Panc1 (cell line): ENCODE measurements at regions not wholly inside any gene's neighbourhood (a gene's known extent, or its start where the extent isn't known, plus 50 kb on each side); places are given as distances from the start of the nearest gene placed in this dataset.

ENCODE experiments used
- ATAC-seq: fragments of 200-7000 bp; cut with Tn5 transposase; 2 replicates; pipeline ENCODE4 v1.9.1; 2020; ENCODE audit warnings: mild to moderate bottlenecking, moderate library complexity
- BruUV-seq: library from RNA; stranded (reverse); fragments of 400-500 nt; replicated peaks from 2 replicates; lab custom pipeline; 2021; lab: Mats Ljungman, UMichigan
- CTCF ChIA-PET: fragments of 300-600 bp; sonication (Branson Sonifier 250); formaldehyde crosslinking; loops from one replicate; lab custom pipeline; 2022; ENCODE audit warnings: antibody characterized with exemption; lab: Charles Lee
- POLR2A ChIA-PET: fragments of 300-600 bp; sonication (Branson Sonifier 250); formaldehyde crosslinking; loops from one replicate; lab custom pipeline; 2022; ENCODE audit warnings: antibody characterized with exemption; lab: Charles Lee
- DNase-seq: peaks from one replicate; pipeline ENCODE4 v3.0.0-alpha.2; 2010; ENCODE audit warnings: low read depth, low spot score
- H3K27ac ChIP-seq: 2 replicates; pipeline ENCODE4 v1.5.1; 2011; ENCODE audit warnings: mild to moderate bottlenecking, low read length, inconsistent platforms
- H3K27me3 ChIP-seq: fragments of 200-500 bp; sonication (Bioruptor generic); 2 replicates; pipeline ENCODE4 v1.6.0; 2014; ENCODE audit warnings: low read length, inconsistent platforms; ENCODE audit not compliant: control insufficient read depth, insufficient read depth
- H3K36me3 ChIP-seq: fragments of 200-500 bp; sonication (Bioruptor generic); 2 replicates; pipeline ENCODE4 v1.5.1; 2014; ENCODE audit warnings: inconsistent platforms, mild to moderate bottlenecking, low read length, moderate library complexity; ENCODE audit not compliant: control insufficient read depth, insufficient read depth
- H3K4me1 ChIP-seq: 2 replicates; pipeline ENCODE4 v1.5.1; 2011; ENCODE audit warnings: inconsistent platforms, mild to moderate bottlenecking, low read length, moderate library complexity; ENCODE audit not compliant: control insufficient read depth, insufficient read depth
- H3K4me3 ChIP-seq, 2 experiments: 2 replicates each; pipeline ENCODE4 v1.5.1; 2011 to 2012; ENCODE audit warnings: low read depth in 2 of 2, low read length in 2 of 2, mild to moderate bottlenecking in 2 of 2, inconsistent platforms in 1 of 2, moderate library complexity in 1 of 2
- H3K9me3 ChIP-seq: fragments of 200-500 bp; sonication (Bioruptor generic); 2 replicates; pipeline ENCODE4 v1.5.1; 2014; ENCODE audit warnings: low read depth, mild to moderate bottlenecking, inconsistent platforms, low read length, moderate library complexity; ENCODE audit not compliant: control insufficient read depth, insufficient read depth
- POLR2AphosphoS5 ChIP-seq: IDR thresholded peaks from 2 replicates; pipeline ENCODE4 v1.6.1; 2012; ENCODE audit warnings: mild to moderate bottlenecking, low read depth, low read length, moderate library complexity
- REST ChIP-seq, 2 experiments: IDR thresholded peaks; 2 replicates each; pipeline ENCODE4 v1.6.1; 2011 to 2012; ENCODE audit warnings: low read depth in 2 of 2, control low read depth in 1 of 2, low read length in 1 of 2, mild to moderate bottlenecking in 1 of 2, moderate library complexity in 1 of 2; ENCODE audit not compliant: insufficient read depth in 1 of 2
- SIN3A ChIP-seq: IDR thresholded peaks from 2 replicates; pipeline ENCODE4 v1.6.1; 2012; ENCODE audit warnings: low read depth, mild to moderate bottlenecking, low read length, moderate library complexity, borderline replicate concordance; ENCODE audit not compliant: insufficient read depth
- TCF7L2 ChIP-seq: IDR thresholded peaks from 2 replicates; pipeline ENCODE4 v1.6.1; 2011; ENCODE audit warnings: mild to moderate bottlenecking, low read depth, low read length, inconsistent platforms
- in situ Hi-C: cut with HindIII; loops from 2 replicates; pipeline ENCODE4 v1.10.0; 2016; ENCODE audit warnings: low sequenced_read_pairs, low pct_unique_long_range_greater_than_20kb
- intact Hi-C: fragments of 100-400 bp; cut with micrococcal nuclease; formaldehyde crosslinking; loops from one replicate; pipeline ENCODE4 v1.10.0; 2022; ENCODE audit not compliant: unreplicated experiment
- TF ChIP-seq, protein P1 (sequence below): fragments of 450-650 bp; IDR thresholded peaks from 2 replicates; pipeline ENCODE4 v1.5.1; 2017; ENCODE audit warnings: mild to moderate bottlenecking

GRCh38 chr1:93814059-93814794 is 64.8 kb downstream of the DNTTIP2 start:
- Histone ChIP-seq H3K4me1 (peaks cover 7% of the 10 kb centered on the region), H3K27ac (peak overlapping the region; percentile 69; the same call in 1 of the 2 replicates), H3K27me3 (no peaks in the 10 kb centered on the region), H3K9me3 (no peaks in the 10 kb centered on the region), H3K36me3 (no peaks in the 10 kb centered on the region), H3K4me3 (no peak overlapping the region)
- peak; percentile 95 for TF ChIP-seq TCF7L2
- TF ChIP-seq, protein P1, sequence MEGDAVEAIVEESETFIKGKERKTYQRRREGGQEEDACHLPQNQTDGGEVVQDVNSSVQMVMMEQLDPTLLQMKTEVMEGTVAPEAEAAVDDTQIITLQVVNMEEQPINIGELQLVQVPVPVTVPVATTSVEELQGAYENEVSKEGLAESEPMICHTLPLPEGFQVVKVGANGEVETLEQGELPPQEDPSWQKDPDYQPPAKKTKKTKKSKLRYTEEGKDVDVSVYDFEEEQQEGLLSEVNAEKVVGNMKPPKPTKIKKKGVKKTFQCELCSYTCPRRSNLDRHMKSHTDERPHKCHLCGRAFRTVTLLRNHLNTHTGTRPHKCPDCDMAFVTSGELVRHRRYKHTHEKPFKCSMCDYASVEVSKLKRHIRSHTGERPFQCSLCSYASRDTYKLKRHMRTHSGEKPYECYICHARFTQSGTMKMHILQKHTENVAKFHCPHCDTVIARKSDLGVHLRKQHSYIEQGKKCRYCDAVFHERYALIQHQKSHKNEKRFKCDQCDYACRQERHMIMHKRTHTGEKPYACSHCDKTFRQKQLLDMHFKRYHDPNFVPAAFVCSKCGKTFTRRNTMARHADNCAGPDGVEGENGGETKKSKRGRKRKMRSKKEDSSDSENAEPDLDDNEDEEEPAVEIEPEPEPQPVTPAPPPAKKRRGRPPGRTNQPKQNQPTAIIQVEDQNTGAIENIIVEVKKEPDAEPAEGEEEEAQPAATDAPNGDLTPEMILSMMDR = peak; percentile 98
- TF ChIP-seq POLR2AphosphoS5 = no peak
- TF ChIP-seq REST (IDR thresholded peaks at IDR 0.05; ENCODE audit: insufficient read depth in 1 of 2, low read depth in 2 of 2, low read length in 1 of 2) = no peak
- no peak for TF ChIP-seq SIN3A
- in situ Hi-C loops = no loop called here
- BruUV-seq = no TSS peak
- ChIA-PET POLR2A (interaction anchor here (1.1 kb wide), 1 partner anchor 185 kb away, joined by 3 read pairs; no protein-coding TSS in a partner anchor), CTCF (interaction anchor here (0.6 to 3.0 kb wide), 7 partner anchors 29 to 188 kb away, joined by 3 to 38 read pairs (median 4); no protein-coding TSS in a partner anchor)
- DNase-seq (peak; percentile 87), ATAC-seq (peak; percentile 88)
- intact Hi-C loops = loop anchor here (1.0 to 5.0 kb wide), 2 partner anchors 132 to 185 kb away; partner anchors contain the start of gene BCAR3

DNA sequence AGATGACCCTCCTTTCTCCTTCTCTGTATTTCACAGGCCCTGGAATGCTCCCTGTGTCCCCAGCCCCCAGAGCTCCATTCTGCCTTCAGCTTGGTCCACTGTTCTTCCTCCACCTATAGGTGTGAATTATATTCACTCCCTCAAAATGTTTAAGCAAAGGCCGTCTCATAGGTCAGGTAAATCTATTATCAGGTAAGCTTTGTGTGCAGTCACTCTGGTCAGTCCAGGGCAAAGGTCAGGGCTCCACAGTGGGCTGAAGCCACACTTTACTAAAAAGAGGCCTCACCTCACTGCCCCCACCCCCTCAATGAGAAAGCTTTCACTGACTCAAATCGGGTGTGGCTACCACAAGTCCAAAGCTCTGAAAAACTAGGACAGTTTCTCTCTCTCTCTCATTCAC is 65.9 kb downstream of the DNTTIP2 start:
- Histone ChIP-seq H3K4me1 (peaks cover 7% of the 10 kb centered on the region), H3K9me3 (peaks cover 4% of the 10 kb centered on the region; the same call in 1 of the 2 replicates), H3K27me3 (no peaks in the 10 kb centered on the region), H3K27ac (peak overlapping the region; percentile 69), H3K36me3 (no peaks in the 10 kb centered on the region), H3K4me3 (no peak overlapping the region)
- TF ChIP-seq TCF7L2 (no peak), SIN3A (no peak), POLR2AphosphoS5 (no peak), REST (IDR thresholded peaks at IDR 0.05; ENCODE audit: insufficient read depth in 1 of 2, low read depth in 2 of 2, low read length in 1 of 2) (no peak)
- TF ChIP-seq, protein P1 = no peak
- in situ Hi-C loops (no loop called here), intact Hi-C loops (loop anchor here (5.0 kb wide), 1 partner anchor 131 kb away; the partner anchor contains the start of gene BCAR3)
- ChIA-PET POLR2A (no interaction called here), CTCF (interaction anchor here (0.8 to 3.0 kb wide), 5 partner anchors 78 to 508 kb away, joined by 3 to 38 read pairs (median 4); no protein-coding TSS in a partner anchor)
- DNase-seq (no peak), ATAC-seq (no peak)
- no TSS peak for BruUV-seq
